Posterior vena cava (tissue), 2 donors: ENCODE measurements at regions not wholly inside any gene's neighbourhood (a gene's known extent, or its start where the extent isn't known, plus 50 kb on each side); places are given as distances from the start of the nearest gene placed in this dataset.

Source experiments
- DNase-seq: peaks from one replicate; pipeline ENCODE4 v3.0.0-alpha.2; 2020; ENCODE audit warnings: low spot score
- intact Hi-C, 2 donors: fragments of 100-400 bp; cut with DNase I; formaldehyde crosslinking; loops; one replicate each; pipeline versions ENCODE4 v1.14.1 to v1.14.2; 2022 to 2023
- donor health status: DM: yes; HTN: yes; CAD: no.
- donor health status: DM: yes; HTN: yes; CAD: no.

GRCh38 chr5:14977058-14977685, 105.6 kb upstream of the ANKH start:
- DNase-seq: no peak
- intact Hi-C loops: no loop called here

- intact Hi-C loops: no loop called here
- no peak for DNase-seq
These were observed 104.9 kb upstream of the ANKH start for GRCh38 chr5:14976486-14976885.

GRCh38 chr5:14971873-14972272, 100.3 kb upstream of the ANKH start:
- DNase-seq: no peak
- intact Hi-C loops: no loop called here

- intact Hi-C loops: no loop called here
These were observed 97.2 kb upstream of the ANKH start for GRCh38 chr5:14968796-14969195.

GRCh38 chr5:14967166-14967565, 95.6 kb upstream of the ANKH start:
- DNase-seq: no peak
- intact Hi-C loops: no loop called here

More at GRCh38 chr5:14968796-14969195, 97.2 kb upstream of the ANKH start:
- no peak for DNase-seq

GRCh38 chr5:14965815-14966214, 94.2 kb upstream of the ANKH start:
- DNase-seq: no peak
- intact Hi-C loops: no loop called here

- intact Hi-C loops: no loop called here
These were observed 91.0 kb upstream of the ANKH start for GRCh38 chr5:14962604-14963003.

GRCh38 chr5:14960120-14960462, 88.5 kb upstream of the ANKH start:
- DNase-seq: no peak
- intact Hi-C loops: no loop called here

More at GRCh38 chr5:14962604-14963003, 91.0 kb upstream of the ANKH start:
- DNase-seq: no peak

GRCh38 chr5:14959399-14960119, 88.0 kb upstream of the ANKH start:
- intact Hi-C loops: no loop called here
- DNase-seq: no peak

- intact Hi-C loops: no loop called here
- no peak for DNase-seq
These were observed 86.6 kb upstream of the ANKH start for GRCh38 chr5:14958188-14958587.

GRCh38 chr5:14956423-14957046, 85.0 kb upstream of the ANKH start:
- DNase-seq: no peak
- intact Hi-C loops: no loop called here

GRCh38 chr5:14954616-14955343, 83.2 kb upstream of the ANKH start:
- no peak for DNase-seq
- intact Hi-C loops: no loop called here

GRCh38 chr5:14954216-14954615, 82.6 kb upstream of the ANKH start:
- DNase-seq: no peak
- intact Hi-C loops: no loop called here

GRCh38 chr5:14953075-14953607, 81.6 kb upstream of the ANKH start:
- no peak for DNase-seq
- intact Hi-C loops: no loop called here

- no peak for DNase-seq
- intact Hi-C loops: loop anchor here in 1 of 2 donors (1.0 kb wide), 1 partner anchor 37 kb away; no protein-coding TSS in a partner anchor
These were observed 76.8 kb upstream of the ANKH start for GRCh38 chr5:14948383-14948782.

- intact Hi-C loops: no loop called here
- DNase-seq: no peak
These were observed 75.4 kb upstream of the ANKH start for GRCh38 chr5:14946815-14947620.

- no peak for DNase-seq
- intact Hi-C loops: no loop called here
These were observed 73.9 kb upstream of the ANKH start for GRCh38 chr5:14945450-14945849.

- no peak for DNase-seq
- intact Hi-C loops: no loop called here
These were observed 73.4 kb upstream of the ANKH start for GRCh38 chr5:14944996-14945395.

GRCh38 chr5:14944350-14944739, 72.8 kb upstream of the ANKH start:
- no peak for DNase-seq

More at GRCh38 chr5:14944350-14944739, 72.8 kb upstream of the ANKH start:
- intact Hi-C loops: no loop called here
